ENCODE measurements at regions not wholly inside any gene's neighbourhood (a gene's known extent, or its start where the extent isn't known, plus 50 kb on each side); places are given as distances from the start of the nearest gene placed in this dataset.

- no peaks in the 10 kb centered on the region for H3K36me3 ChIP-seq (ENCODE audit: low read depth)
- no peaks in the 10 kb centered on the region for H3K9me3 ChIP-seq
- intact Hi-C loops (cut with DNase I, micrococcal nuclease): no loop called here
- no peak for DNase-seq
- TF ChIP-seq CTCF (IDR thresholded peaks at IDR 0.05): no peak
- no peak overlapping the region for H3K4me3 ChIP-seq
- ATAC-seq: no peak
- no peaks in the 10 kb centered on the region for H3K4me1 ChIP-seq (ENCODE audit: low read depth)
Observed at GRCh38 chr9:106701611-106702010, 161.4 kb upstream of the ZNF462 start.

DNA sequence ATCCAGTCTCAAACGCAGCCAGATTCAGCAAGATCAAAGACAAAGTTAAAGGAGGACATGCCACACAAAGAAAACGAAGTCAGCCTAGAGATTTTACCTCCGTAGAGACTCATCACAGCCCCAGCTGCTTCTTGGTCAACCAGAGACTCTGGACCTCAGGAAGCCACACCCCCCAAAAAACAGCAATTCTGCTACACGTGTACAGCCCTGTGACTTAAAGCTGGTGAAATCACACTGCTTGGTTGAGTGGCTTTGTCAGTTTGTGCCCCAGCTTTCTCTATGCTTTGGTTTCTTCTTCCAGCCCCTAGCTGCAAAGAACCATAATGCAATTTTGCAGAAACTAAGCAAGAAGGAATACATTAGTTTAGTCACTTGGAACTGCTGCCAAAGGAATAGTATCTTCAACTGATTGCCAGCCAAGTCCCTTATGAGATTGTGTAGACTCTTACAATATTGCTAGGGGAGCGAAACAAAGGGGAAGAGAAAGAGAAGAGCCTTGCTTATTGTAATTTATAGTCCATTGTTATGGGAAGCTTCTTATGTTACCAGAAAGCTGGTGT is 158.8 kb upstream of the ZNF462 start:
- no peaks in the 10 kb centered on the region for H3K4me1 ChIP-seq (ENCODE audit: low read depth)
- no peaks in the 10 kb centered on the region for H3K36me3 ChIP-seq (ENCODE audit: low read depth)
- DNase-seq (no peak), ATAC-seq (no peak)
- H3K9me3 ChIP-seq: no peaks in the 10 kb centered on the region
- no peak for TF ChIP-seq CTCF (IDR thresholded peaks at IDR 0.05)
- H3K4me3 ChIP-seq: no peak overlapping the region
- intact Hi-C loops (cut with DNase I, micrococcal nuclease): no loop called here

DNA sequence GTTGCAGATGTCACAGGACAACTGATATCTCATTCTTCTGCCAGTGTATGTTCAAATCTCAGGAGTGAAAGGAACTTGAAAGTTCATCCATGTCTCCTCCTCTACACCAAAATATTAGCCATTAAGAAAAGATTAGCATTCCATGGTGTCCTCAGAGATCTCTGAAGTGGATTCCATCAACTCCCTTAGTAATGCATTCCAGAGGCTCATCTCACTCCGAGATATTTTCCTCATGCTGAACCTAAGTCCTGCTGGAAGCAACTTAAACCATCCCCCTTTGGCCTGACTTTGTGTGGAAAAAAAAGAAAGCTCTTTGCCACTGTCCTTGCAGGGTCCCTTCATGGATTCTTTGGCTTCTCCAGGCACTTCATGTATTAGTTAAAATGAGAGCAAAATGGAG is 155.7 kb upstream of the ZNF462 start:
- Histone ChIP-seq H3K36me3 (ENCODE audit: low read depth) (no peaks in the 10 kb centered on the region), H3K4me3 (no peak overlapping the region), H3K9me3 (no peaks in the 10 kb centered on the region), H3K4me1 (ENCODE audit: low read depth) (no peaks in the 10 kb centered on the region)
- intact Hi-C loops (cut with DNase I, micrococcal nuclease): no loop called here
- no peak for TF ChIP-seq CTCF (IDR thresholded peaks at IDR 0.05)
- DNase-seq: no peak
- no peak for ATAC-seq

- Histone ChIP-seq H3K36me3 (ENCODE audit: low read depth) (no peaks in the 10 kb centered on the region), H3K9me3 (no peaks in the 10 kb centered on the region), H3K4me1 (ENCODE audit: low read depth) (no peaks in the 10 kb centered on the region), H3K4me3 (no peak overlapping the region)
- no peak for ATAC-seq
- no peak for TF ChIP-seq CTCF (IDR thresholded peaks at IDR 0.05)
- DNase-seq: no peak
- intact Hi-C loops (cut with DNase I, micrococcal nuclease): no loop called here
Observed at GRCh38 chr9:106707738-106708474, 155.1 kb upstream of the ZNF462 start.

GRCh38 chr9:106708475-106709146 is 154.4 kb upstream of the ZNF462 start:
- Histone ChIP-seq H3K4me3 (no peak overlapping the region), H3K4me1 (ENCODE audit: low read depth) (no peaks in the 10 kb centered on the region), H3K36me3 (ENCODE audit: low read depth) (no peaks in the 10 kb centered on the region), H3K9me3 (no peaks in the 10 kb centered on the region)
- DNase-seq: no peak
- no peak for TF ChIP-seq CTCF (IDR thresholded peaks at IDR 0.05)
- intact Hi-C loops (cut with DNase I, micrococcal nuclease): no loop called here
- no peak for ATAC-seq
